HUES64 (cell line): ENCODE measurements at regions not wholly inside any gene's neighbourhood (a gene's known extent, or its start where the extent isn't known, plus 50 kb on each side); places are given as distances from the start of the nearest gene placed in this dataset.
"Not testable (repeated sequence)": the region's sequence is repeated elsewhere in the genome, so short reads cannot be mapped to it uniquely, and the experiment has no call there.

Experiments
- H3K27ac ChIP-seq: 2 replicates; pipeline ENCODE4 v1.7.0; 2013; ENCODE audit warnings: low read depth, low read length, inconsistent platforms
- H3K27me3 ChIP-seq: 2 replicates; pipeline ENCODE4 v1.6.1; 2013; ENCODE audit warnings: mild to moderate bottlenecking, low read length; ENCODE audit not compliant: insufficient read depth
- H3K36me3 ChIP-seq: 2 replicates; pipeline ENCODE4 v1.6.1; 2013; ENCODE audit warnings: mild to moderate bottlenecking, low read length; ENCODE audit not compliant: insufficient read depth
- H3K4me1 ChIP-seq: 2 replicates; pipeline ENCODE4 v1.6.1; 2013; ENCODE audit warnings: mild to moderate bottlenecking, low read length, moderate library complexity; ENCODE audit not compliant: insufficient read depth
- H3K4me3 ChIP-seq: 2 replicates; pipeline ENCODE4 v1.5.1; 2013; ENCODE audit warnings: mild to moderate bottlenecking, low read length, moderate library complexity
- H3K9ac ChIP-seq: 2 replicates; pipeline ENCODE4 v1.6.1; 2013; ENCODE audit warnings: mild to moderate bottlenecking, low read depth, low read length
- H3K9me3 ChIP-seq: 2 replicates; pipeline ENCODE4 v1.6.1; 2013; ENCODE audit warnings: low read depth, low read length; ENCODE audit not compliant: insufficient read depth
- WGBS: fragments of 150-250, 120-280 bp; methylation state at CpG from one replicate; pipeline ENCODE4 v1.1.7; 2013; ENCODE audit warnings: missing lambda C conversion rate; 5-methylcytosine and 5-hydroxymethylcytosine counted together

GRCh38 chr17:77801545-77802332, 156.8 kb upstream of the TNRC6C start:
- H3K4me3 ChIP-seq, result no peak overlapping the region
- H3K9me3 ChIP-seq, result no peaks in the 10 kb centered on the region
- peaks cover 16% of the 10 kb centered on the region; the same call in 1 of the 2 replicates for H3K27me3 ChIP-seq
- H3K36me3 ChIP-seq, result no peaks in the 10 kb centered on the region
- H3K4me1 ChIP-seq, result peaks cover 16% of the 10 kb centered on the region
- H3K27ac ChIP-seq, result no peak overlapping the region
- 87% methylated on average over 20 of the region's 20 CpGs for WGBS
- H3K9ac ChIP-seq, result no peak overlapping the region

DNA sequence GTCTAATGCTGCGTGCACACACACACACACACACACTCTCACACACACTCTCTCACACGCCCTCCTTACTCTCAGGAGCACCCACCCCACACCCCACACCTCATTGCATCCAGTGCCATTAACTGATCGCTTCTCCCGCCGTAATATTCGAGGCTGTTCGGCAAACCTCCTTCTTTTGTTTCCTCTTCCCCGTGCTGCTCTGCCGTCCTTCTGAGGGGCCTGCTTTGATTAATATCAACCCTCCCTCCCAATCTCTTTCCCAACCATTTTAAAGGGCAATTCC, 156.2 kb upstream of the TNRC6C start:
- Histone ChIP-seq H3K27ac (no peak overlapping the region), H3K27me3 (peaks cover 16% of the 10 kb centered on the region; the same call in 1 of the 2 replicates), H3K4me3 (no peak overlapping the region), H3K4me1 (peaks cover 16% of the 10 kb centered on the region), H3K9ac (no peak overlapping the region), H3K9me3 (no peaks in the 10 kb centered on the region), H3K36me3 (no peaks in the 10 kb centered on the region)
- 22% methylated on average over 9 of the region's 9 CpGs for WGBS

DNA sequence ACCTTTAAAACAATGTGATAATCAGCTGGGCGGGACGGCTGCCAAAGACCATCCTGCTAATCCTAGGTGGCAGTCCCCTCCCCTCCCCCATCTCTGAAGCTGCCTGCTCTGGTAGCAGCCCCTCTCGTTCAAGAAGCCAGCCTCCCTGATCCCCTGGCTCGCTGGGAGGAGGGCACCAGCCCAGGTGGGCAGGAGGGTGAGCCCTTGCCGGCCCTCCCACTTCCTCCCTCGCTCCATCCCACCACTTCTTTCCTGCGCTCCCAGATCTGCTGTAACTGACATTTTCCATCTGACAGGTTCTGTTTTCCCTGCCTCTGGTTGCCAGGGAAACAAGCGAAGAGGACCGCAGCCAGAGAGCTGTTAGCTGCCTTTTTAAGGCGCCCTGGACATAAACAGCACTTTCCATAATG, 155.7 kb upstream of the TNRC6C start:
- Histone ChIP-seq H3K36me3 (no peaks in the 10 kb centered on the region), H3K9ac (no peak overlapping the region), H3K9me3 (no peaks in the 10 kb centered on the region), H3K4me1 (peaks cover 16% of the 10 kb centered on the region), H3K4me3 (no peak overlapping the region), H3K27ac (no peak overlapping the region), H3K27me3 (peaks cover 16% of the 10 kb centered on the region; the same call in 1 of the 2 replicates)
- 4% methylated on average over 10 of the region's 10 CpGs for WGBS

- Histone ChIP-seq H3K27me3 (peaks cover 16% of the 10 kb centered on the region; the same call in 1 of the 2 replicates), H3K27ac (no peak overlapping the region)
- WGBS, result 93% methylated on average over 10 of the region's 10 CpGs
Measured at GRCh38 chr17:77803726-77804125, 154.8 kb upstream of the TNRC6C start.

DNA sequence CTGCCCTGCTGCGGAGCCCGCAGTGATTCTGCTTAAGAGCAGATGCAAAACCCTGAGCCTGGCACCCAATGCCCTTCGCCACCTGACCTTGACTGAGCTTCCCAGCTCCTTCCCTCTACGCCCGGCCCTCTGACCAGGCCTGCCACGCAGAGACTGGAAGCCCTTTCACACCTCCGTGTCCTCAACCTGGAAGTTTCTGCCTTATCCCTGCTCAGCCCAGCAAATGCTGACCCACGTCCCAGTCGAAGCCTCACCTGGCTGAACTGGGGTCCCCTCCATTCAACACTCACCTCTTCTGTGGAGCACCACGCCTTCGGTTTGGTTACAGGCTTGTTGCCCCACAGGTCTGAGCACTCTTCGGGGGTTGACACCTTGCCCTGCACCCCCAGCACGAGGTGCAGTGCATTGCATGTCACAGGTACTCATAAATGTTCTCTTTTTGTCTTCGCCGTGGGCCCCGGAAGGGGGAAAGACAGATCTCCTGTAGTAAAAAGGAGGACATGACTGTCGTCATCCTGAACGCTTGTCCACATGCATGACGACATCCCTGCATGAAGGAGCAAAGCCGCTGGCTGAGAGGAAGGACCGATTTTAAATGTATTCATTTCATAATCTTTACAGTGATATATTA, 153.6 kb upstream of the TNRC6C start:
- H3K36me3 ChIP-seq, result no peaks in the 10 kb centered on the region
- H3K9me3 ChIP-seq, result no peaks in the 10 kb centered on the region
- peaks cover 16% of the 10 kb centered on the region for H3K4me1 ChIP-seq
- 87% methylated on average over 20 of the region's 21 CpGs for WGBS
- peaks cover 16% of the 10 kb centered on the region; the same call in 1 of the 2 replicates for H3K27me3 ChIP-seq
- no peak overlapping the region for H3K4me3 ChIP-seq
- H3K9ac ChIP-seq, result no peak overlapping the region
- H3K27ac ChIP-seq, result no peak overlapping the region

More at GRCh38 chr17:77803726-77804125, 154.8 kb upstream of the TNRC6C start:
- H3K4me1 ChIP-seq, result peaks cover 16% of the 10 kb centered on the region
- H3K9ac ChIP-seq, result no peak overlapping the region
- no peaks in the 10 kb centered on the region for H3K9me3 ChIP-seq
- H3K36me3 ChIP-seq, result no peaks in the 10 kb centered on the region
- H3K4me3 ChIP-seq, result no peak overlapping the region

- peaks cover 20% of the 10 kb centered on the region for H3K4me1 ChIP-seq
- not testable (repeated sequence) for H3K9me3 ChIP-seq, H3K27ac ChIP-seq, H3K4me3 ChIP-seq, H3K9ac ChIP-seq, H3K36me3 ChIP-seq
- WGBS, result 93% methylated on average over 5 of the region's 6 CpGs
- peaks cover 16% of the 10 kb centered on the region; the same call in 1 of the 2 replicates for H3K27me3 ChIP-seq
Measured at GRCh38 chr17:77805970-77806369, 152.5 kb upstream of the TNRC6C start.

DNA sequence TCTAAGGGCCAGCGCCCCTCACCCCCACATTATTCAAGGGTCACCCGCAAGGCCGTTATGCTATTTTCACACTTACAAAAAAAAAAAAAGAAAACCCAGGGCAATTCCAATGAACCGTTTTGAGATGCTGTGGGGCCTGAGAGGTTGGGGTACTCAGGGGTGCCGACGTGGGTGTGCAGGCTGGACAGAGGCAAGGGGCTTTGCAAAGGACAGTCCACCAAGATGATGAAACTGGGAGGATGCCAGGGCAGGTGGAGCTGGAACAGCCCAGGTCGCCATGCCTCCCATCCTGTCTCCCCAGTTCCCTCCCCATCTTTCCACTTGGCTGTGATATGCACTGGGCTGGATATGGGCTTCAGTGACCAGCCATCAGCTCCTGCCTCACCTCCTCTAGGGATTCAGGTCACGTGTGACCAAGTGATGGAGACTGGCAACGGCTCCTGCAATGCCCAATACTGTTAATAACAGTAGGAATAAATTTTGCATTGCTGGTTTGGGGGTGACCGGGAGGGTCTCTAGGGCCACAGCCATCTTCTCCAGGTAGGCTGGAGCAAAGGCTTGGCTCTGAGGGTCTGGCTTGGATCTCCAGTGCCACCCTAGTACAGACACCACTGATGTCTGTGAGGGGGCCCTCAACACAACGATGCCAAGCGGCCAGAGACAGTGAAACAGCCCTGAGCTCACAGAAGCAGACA, 151.3 kb upstream of the TNRC6C start:
- peaks cover 22% of the 10 kb centered on the region for H3K4me1 ChIP-seq
- H3K9me3 ChIP-seq, result no peaks in the 10 kb centered on the region
- WGBS, result 95% methylated on average over 12 of the region's 12 CpGs
- H3K27ac ChIP-seq, result no peak overlapping the region
- H3K4me3 ChIP-seq, result no peak overlapping the region
- H3K27me3 ChIP-seq, result peaks cover 12% of the 10 kb centered on the region; the same call in 1 of the 2 replicates
- H3K36me3 ChIP-seq, result no peaks in the 10 kb centered on the region
- no peak overlapping the region for H3K9ac ChIP-seq

DNA sequence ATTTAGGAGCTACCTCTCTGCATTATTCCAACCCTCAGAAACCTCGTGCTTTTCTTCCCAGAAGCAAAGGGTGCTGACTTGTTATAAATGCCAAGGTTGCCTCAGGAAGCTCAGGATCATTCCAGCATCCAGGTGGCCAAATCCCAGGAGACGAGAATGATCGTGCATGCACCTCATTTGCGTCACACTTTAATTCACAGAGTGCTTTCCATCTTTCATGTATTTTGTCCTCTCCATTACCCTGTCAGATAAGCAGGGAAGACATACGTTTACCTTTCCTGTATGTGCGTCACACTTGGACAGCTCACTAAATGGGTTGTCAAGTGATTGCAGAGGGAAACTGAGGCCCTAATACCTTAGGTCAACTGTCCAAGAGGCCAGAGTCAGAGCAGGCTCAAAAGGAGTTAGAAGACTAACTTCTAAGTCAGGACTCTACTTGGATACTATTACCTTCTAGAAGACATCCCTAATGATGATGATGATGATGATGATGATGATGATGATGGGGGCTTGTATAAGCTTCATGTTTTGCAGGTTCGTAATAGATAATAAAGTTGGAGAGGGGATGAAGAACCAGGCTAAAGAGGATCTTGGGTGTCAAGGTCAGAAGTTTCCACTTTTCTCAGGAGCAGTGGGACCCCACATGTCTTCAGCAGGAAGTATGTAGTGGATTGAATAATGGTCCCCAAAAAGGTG, 150.6 kb upstream of the TNRC6C start:
- Histone ChIP-seq H3K4me1 (peaks cover 16% of the 10 kb centered on the region), H3K9ac (no peak overlapping the region), H3K36me3 (no peaks in the 10 kb centered on the region), H3K9me3 (no peaks in the 10 kb centered on the region), H3K4me3 (no peak overlapping the region), H3K27me3 (peaks cover 8% of the 10 kb centered on the region; the same call in 1 of the 2 replicates), H3K27ac (no peak overlapping the region)
- WGBS, result 93% methylated on average over 7 of the region's 7 CpGs

DNA sequence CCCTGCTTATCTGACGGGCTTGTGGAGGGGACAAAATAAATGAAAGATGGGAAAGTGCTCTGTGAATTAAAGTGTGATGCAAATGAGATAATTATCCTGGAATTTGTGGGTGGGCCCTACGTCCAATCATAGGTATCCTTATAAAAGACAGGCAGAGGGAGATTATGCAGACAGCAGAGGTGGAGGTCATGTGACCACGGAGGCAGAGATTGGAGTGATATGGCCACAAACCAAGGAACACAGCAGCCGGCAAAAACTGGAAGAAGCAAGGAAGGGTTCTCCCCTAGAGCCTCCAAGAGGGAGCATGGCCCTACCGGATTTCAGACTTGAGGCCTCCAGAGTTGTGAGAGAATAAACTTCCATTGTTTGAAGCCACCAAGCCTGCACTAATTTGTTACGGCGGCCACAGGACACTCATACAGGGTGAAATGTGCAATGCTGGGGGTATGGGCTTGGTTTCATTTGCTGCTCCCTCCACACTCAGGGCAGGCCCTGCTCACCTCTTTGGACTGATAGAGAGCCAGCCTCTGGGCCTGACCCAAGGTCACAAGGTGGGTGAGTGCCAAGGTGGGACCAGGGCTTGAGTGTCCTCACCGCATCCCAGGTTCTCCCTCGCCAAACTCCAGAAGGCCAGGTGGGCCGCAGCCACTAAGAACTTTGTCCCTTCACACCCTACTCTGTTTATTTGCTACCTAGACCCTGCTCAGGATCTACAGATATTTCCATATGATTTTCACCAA, 149.6 kb upstream of the TNRC6C start:
- peaks cover 5% of the 10 kb centered on the region; the same call in 1 of the 2 replicates for H3K27me3 ChIP-seq
- H3K4me1 ChIP-seq, result peaks cover 11% of the 10 kb centered on the region; the same call in 1 of the 2 replicates
- no peaks in the 10 kb centered on the region for H3K36me3 ChIP-seq
- H3K4me3 ChIP-seq, result no peak overlapping the region
- H3K9me3 ChIP-seq, result no peaks in the 10 kb centered on the region
- WGBS, result 93% methylated on average over 10 of the region's 10 CpGs
- no peak overlapping the region for H3K27ac ChIP-seq
- H3K9ac ChIP-seq, result no peak overlapping the region

DNA sequence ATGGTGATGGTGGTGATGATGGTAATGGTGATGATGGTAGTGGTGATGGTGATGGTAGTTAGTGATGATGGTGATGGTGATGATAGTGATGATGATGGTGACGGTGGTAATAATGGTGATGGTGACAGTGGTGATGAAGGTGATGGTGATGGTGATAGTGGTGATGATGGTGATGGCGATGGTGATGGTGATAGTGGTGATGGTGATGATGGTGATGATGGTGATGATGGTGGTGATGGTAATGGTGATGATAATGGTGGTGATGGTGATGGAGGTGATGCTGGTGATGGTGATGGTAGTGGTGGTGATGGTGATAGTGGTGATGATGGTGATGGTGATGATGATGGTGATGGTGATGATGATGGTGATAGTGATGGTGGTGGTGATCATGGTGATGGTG, 148.7 kb upstream of the TNRC6C start:
- H3K9me3 ChIP-seq, result no peaks in the 10 kb centered on the region
- no peak overlapping the region for H3K9ac ChIP-seq
- WGBS, result 94% methylated on average over 2 of the region's 2 CpGs
- no peaks in the 10 kb centered on the region for H3K27me3 ChIP-seq
- no peak overlapping the region for H3K27ac ChIP-seq
- H3K4me3 ChIP-seq, result no peak overlapping the region
- no peaks in the 10 kb centered on the region for H3K36me3 ChIP-seq
- H3K4me1 ChIP-seq, result peaks cover 11% of the 10 kb centered on the region; the same call in 1 of the 2 replicates
